ENCODE measurements at regions not wholly inside any gene's neighbourhood (a gene's known extent, or its start where the extent isn't known, plus 50 kb on each side); places are given as distances from the start of the nearest gene placed in this dataset.

- TF ChIP-seq CTCF (IDR thresholded peaks at IDR 0.05 in 4 of 5, conservative IDR thresholded peaks at IDR 0.05 in 1 of 5) (no peak), POLR2A (IDR thresholded peaks at IDR 0.05) (no peak)
These were observed 553.5 kb upstream of the CCDC54 start for GRCh38 chr3:106823701-106824100.
